Smooth muscle cell (in vitro differentiated cells): ENCODE measurements at regions not wholly inside any gene's neighbourhood (a gene's known extent, or its start where the extent isn't known, plus 50 kb on each side); places are given as distances from the start of the nearest gene placed in this dataset.

ENCODE experiments used
- DNase-seq: peaks from one replicate; lab custom pipeline; 2025; ENCODE audit not compliant: unreplicated experiment; lab: John Stamatoyannopoulos, UW
- H2AFZ ChIP-seq: fragments of 200-600 bp; sonication (generic); 2 replicates; pipeline ENCODE4 v1.6.0; 2016; ENCODE audit warnings: antibody characterized with exemption, low read depth, mild to moderate bottlenecking
- H3F3A ChIP-seq: fragments of 200-600 bp; sonication (generic); 2 replicates; pipeline ENCODE4 v1.6.0; 2017; ENCODE audit warnings: antibody characterized with exemption, low read depth
- H3K27ac ChIP-seq: fragments of 200-600 bp; sonication (generic); 2 replicates; pipeline ENCODE4 v1.5.1; 2016; ENCODE audit warnings: low read depth, mild to moderate bottlenecking
- H3K27me3 ChIP-seq: fragments of 200-600 bp; sonication (generic); 2 replicates; pipeline ENCODE4 v1.6.1; 2016; ENCODE audit warnings: low read depth, mild to moderate bottlenecking
- H3K36me3 ChIP-seq: fragments of 200-600 bp; sonication (generic); 2 replicates; pipeline ENCODE4 v1.5.1; 2016; ENCODE audit warnings: low read depth
- H3K4me1 ChIP-seq: fragments of 200-600 bp; sonication (generic); 2 replicates; pipeline ENCODE4 v1.5.1; 2016; ENCODE audit warnings: low read depth
- H3K4me2 ChIP-seq: fragments of 200-600 bp; sonication (generic); 2 replicates; pipeline ENCODE4 v1.6.0; 2016; ENCODE audit warnings: mild to moderate bottlenecking
- H3K4me3 ChIP-seq: fragments of 200-600 bp; sonication (generic); 2 replicates; pipeline ENCODE4 v1.5.1; 2016; ENCODE audit warnings: mild to moderate bottlenecking
- H3K79me2 ChIP-seq: fragments of 200-600 bp; sonication (generic); 2 replicates; pipeline ENCODE4 v1.6.0; 2016; ENCODE audit warnings: low read depth, mild to moderate bottlenecking
- H3K9ac ChIP-seq: fragments of 200-600 bp; sonication (generic); 2 replicates; pipeline ENCODE4 v1.6.0; 2016; ENCODE audit warnings: low read depth
- H3K9me3 ChIP-seq: fragments of 200-600 bp; sonication (generic); replicated peaks from 2 replicates; pipeline ENCODE4 v1.5.1; 2016; ENCODE audit warnings: low read depth
- H4K20me1 ChIP-seq: fragments of 200-600 bp; sonication (generic); 2 replicates; pipeline ENCODE4 v1.6.0; 2016; ENCODE audit warnings: low read depth
- CTCF ChIP-seq: fragments of 200-600 bp; sonication (generic); IDR thresholded peaks from 2 replicates; pipeline ENCODE4 v1.5.1; 2017; ENCODE audit warnings: borderline replicate concordance, mild to moderate bottlenecking, antibody characterized with exemption; ENCODE audit not compliant: insufficient read depth, poor library complexity, severe bottlenecking
- WGBS: methylation state at CpG from one replicate; pipeline ENCODE4 v1.1.7; 2016; ENCODE audit warnings: low lambda C conversion rate; 5-methylcytosine and 5-hydroxymethylcytosine counted together

- Histone ChIP-seq H3F3A (no peaks in the 10 kb centered on the region), H3K27me3 (no peaks in the 10 kb centered on the region), H3K79me2 (no peaks in the 10 kb centered on the region), H4K20me1 (no peaks in the 10 kb centered on the region), H2AFZ (no peak overlapping the region), H3K36me3 (no peaks in the 10 kb centered on the region), H3K9ac (no peak overlapping the region), H3K27ac (no peak overlapping the region), H3K4me2 (no peak overlapping the region), H3K4me1 (no peaks in the 10 kb centered on the region), H3K4me3 (no peak overlapping the region), H3K9me3 (no peaks in the 10 kb centered on the region)
- WGBS = 89% methylated on average over 4 of the region's 4 CpGs
- no peak for DNase-seq
- no peak for TF ChIP-seq CTCF
These were observed 892.2 kb upstream of the ZEB2 start for GRCh38 chr2:145412155-145412554.

GRCh38 chr2:145411493-145411892 lies 891.6 kb upstream of the ZEB2 start:
- H2AFZ ChIP-seq = no peak overlapping the region
- no peaks in the 10 kb centered on the region for H3K9me3 ChIP-seq
- H3K79me2 ChIP-seq = no peaks in the 10 kb centered on the region
- no peak for TF ChIP-seq CTCF
- H3K36me3 ChIP-seq = no peaks in the 10 kb centered on the region
- H3K4me2 ChIP-seq = no peak overlapping the region
- no peaks in the 10 kb centered on the region for H3K4me1 ChIP-seq
- 71% methylated on average over 4 of the region's 4 CpGs for WGBS
- no peaks in the 10 kb centered on the region for H4K20me1 ChIP-seq
- DNase-seq = no peak
- no peaks in the 10 kb centered on the region for H3F3A ChIP-seq
- H3K9ac ChIP-seq = no peak overlapping the region
- H3K27me3 ChIP-seq = no peaks in the 10 kb centered on the region
- H3K4me3 ChIP-seq = no peak overlapping the region
- no peak overlapping the region for H3K27ac ChIP-seq

- Histone ChIP-seq H3K36me3 (no peaks in the 10 kb centered on the region), H3K4me1 (no peaks in the 10 kb centered on the region), H3K79me2 (no peaks in the 10 kb centered on the region), H3F3A (no peaks in the 10 kb centered on the region), H2AFZ (peak overlapping the region; percentile 20), H3K4me2 (no peak overlapping the region), H3K27me3 (no peaks in the 10 kb centered on the region), H3K4me3 (no peak overlapping the region), H3K27ac (no peak overlapping the region), H4K20me1 (no peaks in the 10 kb centered on the region), H3K9ac (no peak overlapping the region), H3K9me3 (no peaks in the 10 kb centered on the region)
- WGBS = 29% methylated on average over 2 of the region's 2 CpGs
- TF ChIP-seq CTCF = no peak
- DNase-seq = no peak
These were observed 890.2 kb upstream of the ZEB2 start for GRCh38 chr2:145410086-145410485.

GRCh38 chr2:145408980-145409379 lies 889.1 kb upstream of the ZEB2 start:
- H3K79me2 ChIP-seq = no peaks in the 10 kb centered on the region
- H4K20me1 ChIP-seq = no peaks in the 10 kb centered on the region
- no peaks in the 10 kb centered on the region for H3K27me3 ChIP-seq
- no peak overlapping the region for H3K9ac ChIP-seq
- H3F3A ChIP-seq = no peaks in the 10 kb centered on the region
- no peak for DNase-seq
- TF ChIP-seq CTCF = no peak
- H3K27ac ChIP-seq = no peak overlapping the region
- H3K36me3 ChIP-seq = no peaks in the 10 kb centered on the region
- no peaks in the 10 kb centered on the region for H3K9me3 ChIP-seq
- H3K4me3 ChIP-seq = no peak overlapping the region
- no peak overlapping the region for H3K4me2 ChIP-seq
- H2AFZ ChIP-seq = no peak overlapping the region
- H3K4me1 ChIP-seq = no peaks in the 10 kb centered on the region
